Liver (tissue), 8 donors: ENCODE measurements at regions not wholly inside any gene's neighbourhood (a gene's known extent, or its start where the extent isn't known, plus 50 kb on each side); places are given as distances from the start of the nearest gene placed in this dataset.

Experiments
- DNase-seq: peaks from one replicate; pipeline ENCODE4 v3.0.0-alpha.2; 2017; ENCODE audit warnings: low spot score
- H3K27ac ChIP-seq, 2 donors: one replicate each; pipeline ENCODE4 v1.7.0; 2013; ENCODE audit warnings: inconsistent platforms in 2 of 2, low read length in 2 of 2, control low read depth in 1 of 2, low read depth in 1 of 2, mild to moderate bottlenecking in 1 of 2
- H3K27me3 ChIP-seq, 4 donors: one replicate each; pipeline versions ENCODE4 v1.6.1 to v1.7.0; 2013; ENCODE audit warnings: low read length in 3 of 4, inconsistent platforms in 1 of 4, mild to moderate bottlenecking in 1 of 4, moderate library complexity in 1 of 4; ENCODE audit not compliant: control insufficient read depth in 4 of 4, insufficient read depth in 4 of 4
- H3K36me3 ChIP-seq, 4 donors: one replicate each; pipeline versions ENCODE4 v1.6.1 to v1.7.0; 2013; ENCODE audit warnings: low read length in 3 of 4, mild to moderate bottlenecking in 3 of 4, low read depth in 1 of 4, moderate library complexity in 1 of 4; ENCODE audit not compliant: control insufficient read depth in 4 of 4, insufficient read depth in 3 of 4
- H3K4me1 ChIP-seq, 4 donors: one replicate each; pipeline versions ENCODE4 v1.6.1 to v1.7.0; 2013; ENCODE audit warnings: low read length in 3 of 4, mild to moderate bottlenecking in 3 of 4, moderate library complexity in 1 of 4; ENCODE audit not compliant: control insufficient read depth in 4 of 4, insufficient read depth in 4 of 4
- H3K4me3 ChIP-seq, 3 donors: one replicate each; pipeline versions ENCODE4 v1.6.1 to v1.7.0; 2013; ENCODE audit warnings: low read length in 3 of 3, control low read depth in 1 of 3, low read depth in 1 of 3, mild to moderate bottlenecking in 1 of 3
- H3K9ac ChIP-seq, 2 donors: one replicate each; pipeline ENCODE4 v1.7.0; 2013; ENCODE audit warnings: low read length in 2 of 2, mild to moderate bottlenecking in 2 of 2, moderate library complexity in 2 of 2, control low read depth in 1 of 2, low read depth in 1 of 2
- H3K9me3 ChIP-seq, 4 donors: one replicate each; pipeline versions ENCODE4 v1.6.1 to v1.7.0; 2013; ENCODE audit warnings: low read length in 3 of 4; ENCODE audit not compliant: control insufficient read depth in 4 of 4
- CTCF ChIP-seq: fragments of 150-350 bp; IDR thresholded peaks from 2 replicates; pipeline ENCODE4 v1.5.1; 2017; ENCODE audit warnings: improper control_type of control experiment, low read depth, low read length; ENCODE audit not compliant: missing input control
- EGR1 ChIP-seq, 2 donors: IDR thresholded peaks; 2 replicates each; pipeline ENCODE4 v1.6.1; 2016 to 2018; ENCODE audit warnings: antibody characterized with exemption in 2 of 2, low read depth in 2 of 2
- FOXA1 ChIP-seq: IDR thresholded peaks from 2 replicates; pipeline ENCODE4 v1.6.1; 2016; ENCODE audit warnings: antibody characterized with exemption
- GABPA ChIP-seq, 2 donors: IDR thresholded peaks in 1 of 2; conservative IDR thresholded peaks in 1 of 2; 2 replicates each; pipeline ENCODE4 v1.6.1; 2016; ENCODE audit warnings: antibody characterized with exemption in 2 of 2, mild to moderate bottlenecking in 1 of 2, moderate library complexity in 1 of 2
- HNF4A ChIP-seq, 2 donors: conservative IDR thresholded peaks; 2 replicates each; pipeline ENCODE4 v1.6.1; 2016; ENCODE audit warnings: antibody characterized with exemption in 2 of 2, mild to moderate bottlenecking in 2 of 2
- HNF4G ChIP-seq: IDR thresholded peaks from 2 replicates; pipeline ENCODE4 v1.6.1; 2016; ENCODE audit warnings: antibody characterized with exemption
- JUND ChIP-seq, 2 donors: IDR thresholded peaks; 2 replicates each; pipeline ENCODE4 v1.6.1; 2016; ENCODE audit warnings: antibody characterized with exemption in 2 of 2
- RAD21 ChIP-seq, 2 donors: IDR thresholded peaks; 2 replicates each; pipeline ENCODE4 v1.6.1; 2016; ENCODE audit warnings: antibody characterized with exemption in 2 of 2, mild to moderate bottlenecking in 2 of 2
- RXRA ChIP-seq, 2 donors: IDR thresholded peaks; 2 replicates each; pipeline ENCODE4 v1.6.1; 2017 to 2018; ENCODE audit warnings: antibody characterized with exemption in 2 of 2, mild to moderate bottlenecking in 1 of 2
- SP1 ChIP-seq: IDR thresholded peaks from 2 replicates; pipeline ENCODE4 v1.6.1; 2018; ENCODE audit warnings: antibody characterized with exemption, mild to moderate bottlenecking
- TAF1 ChIP-seq: conservative IDR thresholded peaks from 2 replicates; pipeline ENCODE4 v1.6.1; 2016; ENCODE audit warnings: antibody characterized with exemption, mild to moderate bottlenecking
- YY1 ChIP-seq: IDR thresholded peaks from 2 replicates; pipeline ENCODE4 v1.6.1; 2016; ENCODE audit warnings: antibody characterized with exemption, mild to moderate bottlenecking
- ZBTB33 ChIP-seq: IDR thresholded peaks from 2 replicates; pipeline ENCODE4 v1.6.1; 2016; ENCODE audit warnings: antibody characterized with exemption
- WGBS: extraction: QIAGEN DNeasy Blood & Tissue Kit; methylation state at CpG from one replicate; pipeline ENCODE4 v1.1.7; 2013; 5-methylcytosine and 5-hydroxymethylcytosine counted together
- TF ChIP-seq, protein P1 (sequence below): IDR thresholded peaks from 2 replicates; pipeline ENCODE4 v1.6.1; 2016; ENCODE audit warnings: antibody characterized with exemption, mild to moderate bottlenecking
- TF ChIP-seq, protein P2 (sequence below): IDR thresholded peaks from 2 replicates; pipeline ENCODE4 v1.6.1; 2016; ENCODE audit warnings: antibody characterized with exemption
- TF ChIP-seq, protein P3 (sequence below): IDR thresholded peaks from 2 replicates; pipeline ENCODE4 v1.6.1; 2016; ENCODE audit warnings: antibody characterized with exemption
- donor health status: healthy.
- donor health status: healthy.
- donor health status: healthy.
- donor health status: healthy.
- donor health status: healthy.

DNA sequence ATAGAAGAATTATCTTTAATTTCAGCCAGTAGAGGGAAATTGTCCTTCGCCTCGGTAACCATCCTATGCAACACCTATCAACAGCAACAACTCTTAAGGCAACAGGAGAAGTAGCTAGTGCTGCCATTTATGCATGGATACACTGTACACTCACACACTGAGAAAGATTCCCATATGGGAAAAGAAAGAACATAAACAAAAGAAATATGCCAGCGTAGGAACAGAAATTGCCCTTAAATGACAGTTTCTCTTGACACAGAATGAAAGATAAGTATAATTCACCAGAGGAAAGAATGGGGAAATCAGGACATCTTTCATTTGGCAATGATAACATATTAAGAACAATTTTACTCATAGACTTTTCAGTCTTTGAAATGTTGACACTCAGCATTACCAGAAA is 466.9 kb downstream of the BCAT1 start:
- no peaks in the 10 kb centered on the region for H3K36me3 ChIP-seq
- no peaks in the 10 kb centered on the region for H3K27me3 ChIP-seq
- WGBS: 97% methylated on average over 3 of the region's 3 CpGs
- H3K9ac ChIP-seq: no peak overlapping the region
- TF ChIP-seq EGR1 (IDR thresholded peaks at IDR 0.05; ENCODE audit: low read depth in 2 of 2) (no peak), HNF4G (no peak), SP1 (no peak), FOXA1 (no peak)
- TF ChIP-seq, protein P1, sequence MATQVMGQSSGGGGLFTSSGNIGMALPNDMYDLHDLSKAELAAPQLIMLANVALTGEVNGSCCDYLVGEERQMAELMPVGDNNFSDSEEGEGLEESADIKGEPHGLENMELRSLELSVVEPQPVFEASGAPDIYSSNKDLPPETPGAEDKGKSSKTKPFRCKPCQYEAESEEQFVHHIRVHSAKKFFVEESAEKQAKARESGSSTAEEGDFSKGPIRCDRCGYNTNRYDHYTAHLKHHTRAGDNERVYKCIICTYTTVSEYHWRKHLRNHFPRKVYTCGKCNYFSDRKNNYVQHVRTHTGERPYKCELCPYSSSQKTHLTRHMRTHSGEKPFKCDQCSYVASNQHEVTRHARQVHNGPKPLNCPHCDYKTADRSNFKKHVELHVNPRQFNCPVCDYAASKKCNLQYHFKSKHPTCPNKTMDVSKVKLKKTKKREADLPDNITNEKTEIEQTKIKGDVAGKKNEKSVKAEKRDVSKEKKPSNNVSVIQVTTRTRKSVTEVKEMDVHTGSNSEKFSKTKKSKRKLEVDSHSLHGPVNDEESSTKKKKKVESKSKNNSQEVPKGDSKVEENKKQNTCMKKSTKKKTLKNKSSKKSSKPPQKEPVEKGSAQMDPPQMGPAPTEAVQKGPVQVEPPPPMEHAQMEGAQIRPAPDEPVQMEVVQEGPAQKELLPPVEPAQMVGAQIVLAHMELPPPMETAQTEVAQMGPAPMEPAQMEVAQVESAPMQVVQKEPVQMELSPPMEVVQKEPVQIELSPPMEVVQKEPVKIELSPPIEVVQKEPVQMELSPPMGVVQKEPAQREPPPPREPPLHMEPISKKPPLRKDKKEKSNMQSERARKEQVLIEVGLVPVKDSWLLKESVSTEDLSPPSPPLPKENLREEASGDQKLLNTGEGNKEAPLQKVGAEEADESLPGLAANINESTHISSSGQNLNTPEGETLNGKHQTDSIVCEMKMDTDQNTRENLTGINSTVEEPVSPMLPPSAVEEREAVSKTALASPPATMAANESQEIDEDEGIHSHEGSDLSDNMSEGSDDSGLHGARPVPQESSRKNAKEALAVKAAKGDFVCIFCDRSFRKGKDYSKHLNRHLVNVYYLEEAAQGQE: no peak
- TF ChIP-seq, protein P2, sequence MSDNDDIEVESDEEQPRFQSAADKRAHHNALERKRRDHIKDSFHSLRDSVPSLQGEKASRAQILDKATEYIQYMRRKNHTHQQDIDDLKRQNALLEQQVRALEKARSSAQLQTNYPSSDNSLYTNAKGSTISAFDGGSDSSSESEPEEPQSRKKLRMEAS: no peak
- no peak for DNase-seq
- H3K9me3 ChIP-seq: no peaks in the 10 kb centered on the region
- no peak overlapping the region for H3K27ac ChIP-seq
- peaks cover 0 to 2% (median 0%) of the 10 kb centered on the region in 4 donors for H3K4me1 ChIP-seq
- no peak overlapping the region for H3K4me3 ChIP-seq

- Histone ChIP-seq H3K27ac (no peak overlapping the region), H3K4me1 (peaks cover 2 to 10% (median 4%) of the 10 kb centered on the region in 4 donors), H3K27me3 (no peaks in the 10 kb centered on the region), H3K9me3 (no peaks in the 10 kb centered on the region), H3K9ac (no peak overlapping the region), H3K36me3 (no peaks in the 10 kb centered on the region), H3K4me3 (no peak overlapping the region)
- WGBS: 85% methylated on average over 5 of the region's 5 CpGs
- DNase-seq: no peak
- TF ChIP-seq JUND (IDR thresholded peaks at IDR 0.05) (no peak), RXRA (IDR thresholded peaks at IDR 0.05) (no peak), CTCF (no peak), RAD21 (IDR thresholded peaks at IDR 0.05) (no peak), YY1 (no peak), HNF4A (conservative IDR thresholded peaks at IDR 0.05) (no peak), TAF1 (no peak), GABPA (IDR thresholded peaks at IDR 0.05 in 1 of 2, conservative IDR thresholded peaks at IDR 0.05 in 1 of 2) (no peak), ZBTB33 (no peak), HNF4G (no peak), FOXA1 (no peak), SP1 (no peak), EGR1 (IDR thresholded peaks at IDR 0.05; ENCODE audit: low read depth in 2 of 2) (no peak)
- TF ChIP-seq, protein P2: no peak
- TF ChIP-seq, protein P1: no peak
- TF ChIP-seq, protein P3, sequence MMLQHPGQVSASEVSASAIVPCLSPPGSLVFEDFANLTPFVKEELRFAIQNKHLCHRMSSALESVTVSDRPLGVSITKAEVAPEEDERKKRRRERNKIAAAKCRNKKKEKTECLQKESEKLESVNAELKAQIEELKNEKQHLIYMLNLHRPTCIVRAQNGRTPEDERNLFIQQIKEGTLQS: no peak
These were observed 468.0 kb downstream of the BCAT1 start for GRCh38 chr12:24480766-24481449.
